Neural cell (in vitro differentiated cells): ENCODE measurements at regions not wholly inside any gene's neighbourhood (a gene's known extent, or its start where the extent isn't known, plus 50 kb on each side); places are given as distances from the start of the nearest gene placed in this dataset.

Source experiments
- H2AFZ ChIP-seq: fragments of 200-600, 300-800 bp; sonication (generic), shearing (Covaris generic); 2 replicates; pipeline ENCODE4 v1.6.0; 2014; ENCODE audit warnings: low read depth, mild to moderate bottlenecking, antibody characterized with exemption, low read length, moderate library complexity
- H3F3A ChIP-seq: fragments of 200-600 bp; shearing (Covaris generic); 2 replicates; pipeline ENCODE4 v1.6.1; 2016; ENCODE audit warnings: mild to moderate bottlenecking, moderate library complexity, mixed read lengths, antibody characterized with exemption, low read length; ENCODE audit not compliant: insufficient read depth, poor library complexity, severe bottlenecking
- H3K27ac ChIP-seq: fragments of 200-600, 300-800 bp; sonication (generic), shearing (Covaris generic); 2 replicates; pipeline ENCODE4 v1.5.1; 2014; ENCODE audit warnings: mild to moderate bottlenecking, low read length, moderate library complexity
- H3K27me3 ChIP-seq: fragments of 300-800, 200-600 bp; sonication (generic), shearing (Covaris generic); 2 replicates; pipeline ENCODE4 v1.6.0; 2014; ENCODE audit warnings: mild to moderate bottlenecking, low read depth, low read length, moderate library complexity; ENCODE audit not compliant: insufficient read depth
- H3K36me3 ChIP-seq: fragments of 300-800, 200-600 bp; sonication (generic), shearing (Covaris generic); 2 replicates; pipeline ENCODE4 v1.5.1; 2014; ENCODE audit warnings: mild to moderate bottlenecking, antibody characterized with exemption, low read length, moderate library complexity; ENCODE audit not compliant: insufficient read depth
- H3K4me2 ChIP-seq: fragments of 300-800, 200-600 bp; sonication (generic), shearing (Covaris generic); 2 replicates; pipeline ENCODE4 v1.6.0; 2014; ENCODE audit warnings: mild to moderate bottlenecking, low read length
- H3K4me3 ChIP-seq: fragments of 300-800, 200-600 bp; sonication (generic), shearing (Covaris generic); 2 replicates; pipeline ENCODE4 v1.5.1; 2014; ENCODE audit warnings: mild to moderate bottlenecking, low read length, moderate library complexity
- H3K79me2 ChIP-seq: fragments of 200-600 bp; shearing (Covaris generic); replicated peaks from 2 replicates; pipeline ENCODE4 v1.6.0; 2014; ENCODE audit warnings: mild to moderate bottlenecking, low read length, moderate library complexity; ENCODE audit not compliant: insufficient read depth
- H3K9ac ChIP-seq: fragments of 300-800, 200-600 bp; sonication (generic), shearing (Covaris generic); 2 replicates; pipeline ENCODE4 v1.6.1; 2016; ENCODE audit warnings: mild to moderate bottlenecking, low read length, mixed read lengths
- H3K9me2 ChIP-seq: fragments of 200-600 bp; shearing (Covaris generic); 2 replicates; pipeline ENCODE4 v1.6.1; 2016; ENCODE audit warnings: mild to moderate bottlenecking, low read length, mixed read lengths; ENCODE audit not compliant: insufficient read depth
- H3K9me3 ChIP-seq: fragments of 200-600, 300-800 bp; sonication (generic), shearing (Covaris generic); 2 replicates; pipeline ENCODE4 v1.6.1; 2016; ENCODE audit warnings: mild to moderate bottlenecking, mixed run types, low read length, moderate library complexity, mixed read lengths
- H4K20me1 ChIP-seq: fragments of 200-600 bp; shearing (Covaris generic); 2 replicates; pipeline ENCODE4 v1.6.1; 2016; ENCODE audit warnings: mild to moderate bottlenecking, mixed run types; ENCODE audit not compliant: insufficient read depth
- CTCF ChIP-seq: fragments of 450-650 bp; IDR thresholded peaks from 2 replicates; pipeline ENCODE4 v1.5.1; 2014; ENCODE audit warnings: antibody characterized with exemption, mild to moderate bottlenecking, moderate library complexity; ENCODE audit not compliant: poor library complexity, severe bottlenecking
- EP300 ChIP-seq: fragments of 450-650 bp; conservative IDR thresholded peaks from 2 replicates; pipeline ENCODE4 v1.6.1; 2014; ENCODE audit warnings: antibody characterized with exemption, mild to moderate bottlenecking, moderate library complexity; ENCODE audit not compliant: poor library complexity, severe bottlenecking
- EZH2 ChIP-seq: fragments of 200-600, 300-800 bp; shearing (Covaris generic), sonication (generic); IDR thresholded peaks from 2 replicates; pipeline ENCODE4 v1.6.1; 2014; ENCODE audit warnings: antibody characterized with exemption, low read length, borderline replicate concordance, mild to moderate bottlenecking; ENCODE audit not compliant: insufficient read depth, poor library complexity, severe bottlenecking
- MXI1 ChIP-seq: fragments of 450-650 bp; conservative IDR thresholded peaks from 2 replicates; pipeline ENCODE4 v1.6.1; 2014; ENCODE audit warnings: antibody characterized with exemption, mild to moderate bottlenecking; ENCODE audit not compliant: poor library complexity, severe bottlenecking
- POLR2AphosphoS5 ChIP-seq: IDR thresholded peaks from 2 replicates; pipeline ENCODE4 v1.6.1; 2012
- RAD21 ChIP-seq: fragments of 450-650 bp; conservative IDR thresholded peaks from 2 replicates; pipeline ENCODE4 v1.6.1; 2014; ENCODE audit warnings: antibody characterized with exemption, mild to moderate bottlenecking, moderate library complexity
- REST ChIP-seq: IDR thresholded peaks from 2 replicates; pipeline ENCODE4 v1.6.1; 2012; ENCODE audit warnings: borderline replicate concordance
- SMC3 ChIP-seq: fragments of 450-650 bp; conservative IDR thresholded peaks from 2 replicates; pipeline ENCODE4 v1.6.1; 2014; ENCODE audit warnings: antibody characterized with exemption, mild to moderate bottlenecking, moderate library complexity; ENCODE audit not compliant: poor library complexity
- TAF1 ChIP-seq: IDR thresholded peaks from 2 replicates; pipeline ENCODE4 v1.6.1; 2012; ENCODE audit warnings: low read depth

- Histone ChIP-seq H4K20me1 (no peaks in the 10 kb centered on the region), H3K9me3 (no peaks in the 10 kb centered on the region), H3F3A (peaks cover 3% of the 10 kb centered on the region), H3K9me2 (no peaks in the 10 kb centered on the region), H3K4me3 (no peak overlapping the region), H3K79me2 (no peaks in the 10 kb centered on the region), H3K9ac (no peak overlapping the region), H3K27me3 (no peaks in the 10 kb centered on the region), H3K4me2 (no peak overlapping the region), H2AFZ (no peak overlapping the region), H3K36me3 (no peaks in the 10 kb centered on the region), H3K27ac (no peak overlapping the region)
- TF ChIP-seq SMC3 (no peak), EP300 (no peak), REST (no peak), CTCF (no peak), MXI1 (no peak), EZH2 (no peak)
Measured at GRCh38 chr12:13716119-13716518, 265.3 kb downstream of the GRIN2B start.

DNA sequence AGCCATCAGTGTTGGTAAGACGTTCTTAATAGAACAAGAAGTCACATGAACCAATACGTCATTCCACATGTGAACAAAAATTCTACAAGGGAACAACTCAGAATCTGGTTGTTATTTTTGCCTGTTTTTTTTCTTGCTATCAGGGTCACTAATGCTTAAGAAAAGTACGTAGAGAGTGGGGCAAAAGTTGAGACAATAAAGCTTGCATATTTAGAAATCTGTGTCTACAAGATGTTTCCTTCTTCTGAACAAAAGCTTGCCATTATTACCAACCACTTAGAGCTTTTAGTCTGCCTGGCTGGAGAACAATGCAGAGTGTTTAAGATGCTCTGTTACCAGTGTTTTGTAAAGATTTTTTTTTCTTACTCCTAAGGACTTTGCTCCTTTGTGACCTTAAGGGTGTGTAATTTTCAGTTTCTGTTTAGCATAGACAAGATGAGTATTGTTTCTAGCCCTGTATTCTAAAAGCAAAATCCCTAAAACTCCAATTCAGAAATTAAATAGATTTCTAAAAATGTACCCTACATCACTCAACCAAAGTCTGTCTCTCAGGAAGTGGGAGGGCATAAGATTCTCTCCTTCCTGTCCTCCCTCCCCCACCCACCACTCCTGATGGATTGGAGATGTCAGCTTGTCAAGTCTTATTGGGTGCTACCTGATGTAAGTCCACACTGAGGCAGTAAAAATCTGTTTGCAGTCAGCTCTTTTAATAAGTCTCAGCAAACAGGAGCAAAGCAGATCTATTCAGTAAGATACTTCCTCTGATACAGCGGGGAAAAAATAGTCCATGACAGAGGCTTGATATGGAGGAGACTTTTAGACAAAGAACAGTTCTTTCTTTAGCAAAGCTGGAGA is 267.6 kb downstream of the GRIN2B start:
- H2AFZ ChIP-seq = no peak overlapping the region
- no peaks in the 10 kb centered on the region for H3K9me3 ChIP-seq
- H3K4me3 ChIP-seq = peak overlapping the region; percentile 7
- no peaks in the 10 kb centered on the region for H3K79me2 ChIP-seq
- H3K27ac ChIP-seq = peak overlapping the region; percentile 48
- H3K36me3 ChIP-seq = no peaks in the 10 kb centered on the region
- no peak overlapping the region for H3K4me2 ChIP-seq
- no peak overlapping the region for H3K9ac ChIP-seq
- no peaks in the 10 kb centered on the region for H4K20me1 ChIP-seq
- peaks cover 3% of the 10 kb centered on the region for H3F3A ChIP-seq
- no peaks in the 10 kb centered on the region for H3K9me2 ChIP-seq
- H3K27me3 ChIP-seq = no peaks in the 10 kb centered on the region
- no peak for TF ChIP-seq EZH2
- TF ChIP-seq MXI1 = no peak
- peak; percentile 26 for TF ChIP-seq SMC3
- peak; percentile 49 for TF ChIP-seq RAD21
- peak; percentile 31 for TF ChIP-seq EP300
- TF ChIP-seq TAF1 = no peak
- peak; percentile 35 for TF ChIP-seq POLR2AphosphoS5
- TF ChIP-seq CTCF = peak; percentile 32
